Activated B cell treated with CpG ODN at 0.5 μM for 24 hours (primary cell): ENCODE measurements at regions not wholly inside any gene's neighbourhood (a gene's known extent, or its start where the extent isn't known, plus 50 kb on each side); places are given as distances from the start of the nearest gene placed in this dataset.

Source experiments
- ATAC-seq: fragments of 200-7000 bp; cut with Tn5 transposase; one replicate; pipeline ENCODE4 v1.10.0; 2021; ENCODE audit warnings: low read depth, mild to moderate bottlenecking, moderate library complexity
- CTCF ChIA-PET: fragments of 350-600 bp; sonication (Branson Sonifier 250); formaldehyde crosslinking; loops from one replicate; lab custom pipeline; 2021; ENCODE audit warnings: antibody characterized with exemption; lab: Charles Lee
- POLR2A ChIA-PET: fragments of 350-600 bp; sonication (Branson Sonifier 250); formaldehyde crosslinking; loops from one replicate; lab custom pipeline; 2021; ENCODE audit warnings: antibody characterized with exemption; lab: Charles Lee
- DNase-seq: peaks from one replicate; pipeline ENCODE4 v3.0.0; 2022
- H3K27ac Mint-ChIP-seq: one replicate; pipeline ENCODE4 v1.8.0; 2020; ENCODE audit warnings: mixed read lengths
- H3K27me3 Mint-ChIP-seq: one replicate; pipeline ENCODE4 v1.8.0; 2021; ENCODE audit warnings: mixed read lengths
- H3K36me3 Mint-ChIP-seq: one replicate; pipeline ENCODE4 v1.8.0; 2021; ENCODE audit warnings: low read depth, mixed read lengths
- H3K4me1 Mint-ChIP-seq: one replicate; pipeline ENCODE4 v1.8.0; 2021; ENCODE audit warnings: mixed read lengths
- H3K4me3 Mint-ChIP-seq: one replicate; pipeline ENCODE4 v1.8.0; 2020; ENCODE audit warnings: mild to moderate bottlenecking, mixed read lengths
- H3K9me3 Mint-ChIP-seq: one replicate; pipeline ENCODE4 v1.8.0; 2020; ENCODE audit warnings: mixed read lengths
- CTCF ChIP-seq: fragments of 200-600 bp; IDR thresholded peaks from one replicate; pipeline ENCODE4 v1.8.0; 2022; ENCODE audit warnings: antibody characterized with exemption, mild to moderate bottlenecking
- intact Hi-C: fragments of 100-400 bp; cut with micrococcal nuclease; formaldehyde crosslinking; loops from one replicate; pipeline ENCODE4 v1.15.1; 2024

GRCh38 chr15:92232876-92233275 lies 160.8 kb upstream of the ST8SIA2 start:
- H3K4me3 Mint-ChIP-seq: no peak overlapping the region
- H3K9me3 Mint-ChIP-seq: peaks cover 12% of the 10 kb centered on the region
- intact Hi-C loops: no loop called here
- TF ChIP-seq CTCF: no peak
- ATAC-seq: no peak
- H3K27ac Mint-ChIP-seq: no peak overlapping the region
- CTCF ChIA-PET: no interaction called here
- no peaks in the 10 kb centered on the region for H3K36me3 Mint-ChIP-seq
- POLR2A ChIA-PET: no interaction called here
- no peak for DNase-seq
- no peaks in the 10 kb centered on the region for H3K4me1 Mint-ChIP-seq
- no peaks in the 10 kb centered on the region for H3K27me3 Mint-ChIP-seq

GRCh38 chr15:92243227-92243626 lies 150.5 kb upstream of the ST8SIA2 start:
- no peak overlapping the region for H3K4me3 Mint-ChIP-seq
- CTCF ChIA-PET: no interaction called here

GRCh38 chr15:92244703-92245102 lies 149.0 kb upstream of the ST8SIA2 start:
- CTCF ChIA-PET: no interaction called here
- Mint-ChIP-seq H3K27ac (no peak overlapping the region), H3K4me3 (no peak overlapping the region), H3K9me3 (peaks cover 5% of the 10 kb centered on the region), H3K4me1 (no peaks in the 10 kb centered on the region), H3K27me3 (no peaks in the 10 kb centered on the region), H3K36me3 (no peaks in the 10 kb centered on the region)
- intact Hi-C loops: no loop called here
- POLR2A ChIA-PET: no interaction called here
- TF ChIP-seq CTCF: no peak
- DNase-seq (no peak), ATAC-seq (no peak)

More at GRCh38 chr15:92243227-92243626, 150.5 kb upstream of the ST8SIA2 start:
- no peak for TF ChIP-seq CTCF
- DNase-seq (no peak), ATAC-seq (no peak)
- no peak overlapping the region for H3K27ac Mint-ChIP-seq
- peaks cover 12% of the 10 kb centered on the region for H3K9me3 Mint-ChIP-seq
- intact Hi-C loops: no loop called here
- no peaks in the 10 kb centered on the region for H3K4me1 Mint-ChIP-seq
- no peaks in the 10 kb centered on the region for H3K27me3 Mint-ChIP-seq
- POLR2A ChIA-PET: no interaction called here
- no peaks in the 10 kb centered on the region for H3K36me3 Mint-ChIP-seq

GRCh38 chr15:92247649-92248242 lies 145.9 kb upstream of the ST8SIA2 start:
- Mint-ChIP-seq H3K4me1 (no peaks in the 10 kb centered on the region), H3K27me3 (no peaks in the 10 kb centered on the region), H3K36me3 (no peaks in the 10 kb centered on the region), H3K27ac (no peak overlapping the region), H3K9me3 (peaks cover 2% of the 10 kb centered on the region), H3K4me3 (no peak overlapping the region)
- DNase-seq: no peak
- CTCF ChIA-PET: no interaction called here
- POLR2A ChIA-PET: no interaction called here
- intact Hi-C loops: no loop called here
- no peak for ATAC-seq
- no peak for TF ChIP-seq CTCF

- intact Hi-C loops: loop anchor here (10.0 kb wide), 1 partner anchor 58 kb away; no protein-coding TSS in a partner anchor
- no peak for ATAC-seq
- no peaks in the 10 kb centered on the region for H3K4me1 Mint-ChIP-seq
- DNase-seq: no peak
- no peaks in the 10 kb centered on the region for H3K9me3 Mint-ChIP-seq
- H3K27me3 Mint-ChIP-seq: peaks cover 5% of the 10 kb centered on the region
- H3K27ac Mint-ChIP-seq: no peak overlapping the region
- TF ChIP-seq CTCF: no peak
- no peak overlapping the region for H3K4me3 Mint-ChIP-seq
- ChIA-PET POLR2A (no interaction called here), CTCF (no interaction called here)
- H3K36me3 Mint-ChIP-seq: no peaks in the 10 kb centered on the region
Measured at GRCh38 chr15:92266796-92267685, 126.6 kb upstream of the ST8SIA2 start.
